Brain microvascular endothelial cell (primary cell): ENCODE measurements at regions not wholly inside any gene's neighbourhood (a gene's known extent, or its start where the extent isn't known, plus 50 kb on each side); places are given as distances from the start of the nearest gene placed in this dataset.

Experiments used
- DNase-seq: peaks from one replicate; pipeline ENCODE4 v3.0.0-alpha.2; 2020
- H3K27ac ChIP-seq: fragments of 250-450 bp; sonication (Bioruptor Pico); 2 replicates; pipeline ENCODE4 v1.5.1; 2020; ENCODE audit warnings: mild to moderate bottlenecking, moderate library complexity
- H3K27me3 ChIP-seq: fragments of 250-450 bp; sonication (Bioruptor Pico); replicated peaks from 2 replicates; pipeline ENCODE4 v1.5.1; 2020; ENCODE audit warnings: mild to moderate bottlenecking
- H3K36me3 ChIP-seq: fragments of 250-450 bp; sonication (Bioruptor Pico); replicated peaks from 2 replicates; pipeline ENCODE4 v1.5.1; 2020; ENCODE audit warnings: mild to moderate bottlenecking
- H3K4me3 ChIP-seq: 2 replicates; pipeline ENCODE4 v1.5.1; 2011; ENCODE audit warnings: low read depth, mild to moderate bottlenecking, control low read depth, low read length, moderate library complexity
- CTCF ChIP-seq: IDR thresholded peaks from 2 replicates; pipeline ENCODE4 v1.5.1; 2011; ENCODE audit warnings: low read depth, mild to moderate bottlenecking, moderate library complexity, low read length, control low read depth, inconsistent platforms; ENCODE audit errors: missing control alignments
- in situ Hi-C: cut with HindIII; loops from 2 replicates; pipeline ENCODE4 v1.10.0; 2017; ENCODE audit warnings: low sequenced_read_pairs, low pct_ligation_motif_present

- Histone ChIP-seq H3K27ac (no peak overlapping the region), H3K36me3 (no peaks in the 10 kb centered on the region), H3K27me3 (no peaks in the 10 kb centered on the region), H3K4me3 (no peak overlapping the region)
- no peak for TF ChIP-seq CTCF
- DNase-seq, result no peak
- in situ Hi-C loops, result no loop called here
Observed at GRCh38 chr11:41897991-41898390, 438.5 kb upstream of the LRRC4C start.

- no peak for DNase-seq
- no peak overlapping the region for H3K4me3 ChIP-seq
- H3K27ac ChIP-seq, result no peak overlapping the region
- H3K27me3 ChIP-seq, result no peaks in the 10 kb centered on the region
- in situ Hi-C loops, result no loop called here
- no peak for TF ChIP-seq CTCF
- H3K36me3 ChIP-seq, result no peaks in the 10 kb centered on the region
Observed at GRCh38 chr11:41917900-41918299, 458.4 kb upstream of the LRRC4C start.

- in situ Hi-C loops, result no loop called here
- H3K36me3 ChIP-seq, result no peaks in the 10 kb centered on the region
Observed at GRCh38 chr11:41920374-41920773, 460.9 kb upstream of the LRRC4C start.

GRCh38 chr11:41921746-41922390 is 462.4 kb upstream of the LRRC4C start:
- H3K27me3 ChIP-seq, result no peaks in the 10 kb centered on the region
- TF ChIP-seq CTCF, result no peak
- H3K27ac ChIP-seq, result no peak overlapping the region
- no peaks in the 10 kb centered on the region for H3K36me3 ChIP-seq
- no peak overlapping the region for H3K4me3 ChIP-seq
- in situ Hi-C loops, result no loop called here
- DNase-seq, result no peak

More at GRCh38 chr11:41920374-41920773, 460.9 kb upstream of the LRRC4C start:
- Histone ChIP-seq H3K4me3 (no peak overlapping the region), H3K27ac (no peak overlapping the region), H3K27me3 (no peaks in the 10 kb centered on the region)
- TF ChIP-seq CTCF, result no peak
- no peak for DNase-seq

GRCh38 chr11:41926339-41926738 is 466.9 kb upstream of the LRRC4C start:
- Histone ChIP-seq H3K27ac (no peak overlapping the region), H3K4me3 (no peak overlapping the region), H3K36me3 (no peaks in the 10 kb centered on the region), H3K27me3 (no peaks in the 10 kb centered on the region)
- no peak for TF ChIP-seq CTCF
- DNase-seq, result no peak
- in situ Hi-C loops, result no loop called here

GRCh38 chr11:41935241-41935640 is 475.8 kb upstream of the LRRC4C start:
- in situ Hi-C loops, result no loop called here
- Histone ChIP-seq H3K4me3 (no peak overlapping the region), H3K36me3 (no peaks in the 10 kb centered on the region), H3K27ac (no peak overlapping the region), H3K27me3 (no peaks in the 10 kb centered on the region)
- no peak for DNase-seq
- TF ChIP-seq CTCF, result no peak
